CD4-positive, alpha-beta T cell (primary cell): ENCODE measurements at regions not wholly inside any gene's neighbourhood (a gene's known extent, or its start where the extent isn't known, plus 50 kb on each side); places are given as distances from the start of the nearest gene placed in this dataset.
A peak's percentile ranks its signal among the peaks of the same experiment; 100 is the strongest.

Experiments used
- ATAC-seq: fragments of 200-7000 bp; cut with Tn5 transposase; one replicate; pipeline ENCODE4 v1.10.0; 2022; ENCODE audit warnings: mild to moderate bottlenecking; ENCODE audit not compliant: poor library complexity
- CTCF ChIA-PET: fragments of 350-600 bp; sonication (Branson Sonifier 250); formaldehyde crosslinking; loops from one replicate; lab custom pipeline; 2021; ENCODE audit warnings: antibody characterized with exemption, inconsistent platforms; lab: Charles Lee
- POLR2A ChIA-PET: fragments of 350-600 bp; sonication (Branson Sonifier 250); formaldehyde crosslinking; loops from one replicate; lab custom pipeline; 2021; ENCODE audit warnings: antibody characterized with exemption, inconsistent platforms; lab: Charles Lee
- DNase-seq, 14 experiments: peaks; one replicate each; pipeline ENCODE4 v3.0.0-alpha.2; 2013 to 2020; ENCODE audit warnings: mixed read lengths in 2 of 14
- H3K27ac ChIP-seq, 2 donors: one replicate each; pipeline versions ENCODE4 v1.5.1 to v1.7.0; 2013; ENCODE audit warnings: low read length in 2 of 2, low read depth in 1 of 2, mild to moderate bottlenecking in 1 of 2
- H3K27me3 ChIP-seq, 2 experiments: 1 replicate in 1 of 2; 2 replicates in 1 of 2; pipeline versions ENCODE4 v1.6.1 to v1.7.0; 2013; ENCODE audit warnings: low read length in 2 of 2, control low read depth in 1 of 2, mild to moderate bottlenecking in 1 of 2, moderate library complexity in 1 of 2; ENCODE audit not compliant: insufficient read depth in 2 of 2, control insufficient read depth in 1 of 2
- H3K36me3 ChIP-seq: one replicate; pipeline ENCODE4 v1.6.1; 2013; ENCODE audit warnings: low read length, control low read depth; ENCODE audit not compliant: insufficient read depth
- H3K4me1 ChIP-seq: one replicate; pipeline ENCODE4 v1.6.1; 2013; ENCODE audit warnings: low read length, control low read depth; ENCODE audit not compliant: insufficient read depth
- H3K4me3 ChIP-seq: one replicate; pipeline ENCODE4 v1.5.1; 2013; ENCODE audit warnings: mild to moderate bottlenecking, low read length, moderate library complexity
- H3K9me3 ChIP-seq, 2 experiments: 1 replicate in 1 of 2; 2 replicates in 1 of 2; pipeline versions ENCODE4 v1.6.1 to v1.7.0; 2013; ENCODE audit warnings: low read length in 2 of 2, mild to moderate bottlenecking in 2 of 2, control low read depth in 1 of 2, moderate library complexity in 1 of 2; ENCODE audit not compliant: control insufficient read depth in 1 of 2, insufficient read depth in 1 of 2
- H3K27ac Mint-ChIP-seq: one replicate; pipeline ENCODE4 v1.8.0; 2020; ENCODE audit warnings: mixed read lengths
- H3K27me3 Mint-ChIP-seq: one replicate; pipeline ENCODE4 v1.8.0; 2021; ENCODE audit warnings: mixed read lengths
- H3K36me3 Mint-ChIP-seq: one replicate; pipeline ENCODE4 v1.8.0; 2021; ENCODE audit warnings: low read depth, mixed read lengths
- H3K4me1 Mint-ChIP-seq: one replicate; pipeline ENCODE4 v1.8.0; 2021; ENCODE audit warnings: low read depth, mixed read lengths
- H3K4me3 Mint-ChIP-seq: one replicate; pipeline ENCODE4 v1.8.0; 2020; ENCODE audit warnings: mild to moderate bottlenecking, mixed read lengths
- H3K9me3 Mint-ChIP-seq: one replicate; pipeline ENCODE4 v1.8.0; 2020; ENCODE audit warnings: mixed read lengths
- CTCF ChIP-seq: fragments of 200-600 bp; IDR thresholded peaks from one replicate; pipeline ENCODE4 v1.8.0; 2022; ENCODE audit warnings: antibody characterized with exemption, mild to moderate bottlenecking
- intact Hi-C, 2 experiments: fragments of 100-400 bp; cut with DNase I in 1 of 2; cut with micrococcal nuclease in 1 of 2; formaldehyde crosslinking; loops; one replicate each; pipeline versions ENCODE4 v1.15.1 to v1.9.0; 2023 to 2025; cut with DNase I, micrococcal nuclease

GRCh38 chr12:11577658-11578260 is 71.7 kb upstream of the ETV6 start:
- ChIA-PET POLR2A (no interaction called here), CTCF (interaction anchor here (0.7 to 6.3 kb wide), 2 partner anchors 192 to 455 kb away, joined by 3 to 42 read pairs; no protein-coding TSS in a partner anchor)
- ATAC-seq: no peak
- H3K4me3 Mint-ChIP-seq: no peak overlapping the region
- H3K36me3 Mint-ChIP-seq: no peaks in the 10 kb centered on the region
- no peak overlapping the region for H3K27ac Mint-ChIP-seq
- H3K4me1 Mint-ChIP-seq: no peaks in the 10 kb centered on the region
- no peaks in the 10 kb centered on the region for H3K9me3 Mint-ChIP-seq
- H3K27me3 ChIP-seq: no peaks in the 10 kb centered on the region
- no peak overlapping the region for H3K4me3 ChIP-seq
- H3K27ac ChIP-seq: no peak overlapping the region
- TF ChIP-seq CTCF: no peak
- peaks cover 3% of the 10 kb centered on the region for H3K4me1 ChIP-seq
- H3K36me3 ChIP-seq: no peaks in the 10 kb centered on the region
- H3K9me3 ChIP-seq: no peaks in the 10 kb centered on the region
- H3K27me3 Mint-ChIP-seq: no peaks in the 10 kb centered on the region
- intact Hi-C loops: no loop called here
- DNase-seq: no peak

- no peaks in the 10 kb centered on the region for H3K36me3 ChIP-seq
- H3K36me3 Mint-ChIP-seq: no peaks in the 10 kb centered on the region
- no peak for ATAC-seq
- no peaks in the 10 kb centered on the region for H3K27me3 ChIP-seq
- H3K27ac Mint-ChIP-seq: no peak overlapping the region
- DNase-seq: no peak
- no peaks in the 10 kb centered on the region for H3K9me3 Mint-ChIP-seq
- TF ChIP-seq CTCF: no peak
- H3K4me1 Mint-ChIP-seq: no peaks in the 10 kb centered on the region
- H3K27me3 Mint-ChIP-seq: no peaks in the 10 kb centered on the region
- ChIA-PET POLR2A (interaction anchor here (4.2 kb wide), 1 partner anchor 455 kb away, joined by 22 read pairs; no protein-coding TSS in a partner anchor), CTCF (interaction anchor here (0.7 to 6.3 kb wide), 2 partner anchors 191 to 455 kb away, joined by 3 to 42 read pairs; no protein-coding TSS in a partner anchor)
- intact Hi-C loops: no loop called here
- no peak overlapping the region for H3K27ac ChIP-seq
- no peak overlapping the region for H3K4me3 Mint-ChIP-seq
- no peaks in the 10 kb centered on the region for H3K9me3 ChIP-seq
- no peak overlapping the region for H3K4me3 ChIP-seq
- H3K4me1 ChIP-seq: peaks cover 3% of the 10 kb centered on the region
These were observed 70.9 kb upstream of the ETV6 start for GRCh38 chr12:11578461-11578993.

- intact Hi-C loops: loop anchor here (2.0 to 5.0 kb wide), 2 partner anchors 232 to 747 kb away; no protein-coding TSS in a partner anchor
- Mint-ChIP-seq H3K27me3 (no peaks in the 10 kb centered on the region), H3K36me3 (no peaks in the 10 kb centered on the region), H3K9me3 (no peaks in the 10 kb centered on the region), H3K4me1 (no peaks in the 10 kb centered on the region), H3K4me3 (no peak overlapping the region), H3K27ac (no peak overlapping the region)
- no peak for ATAC-seq
- DNase-seq: peak in 2 of 14 experiments; percentile 20 to 30
- Histone ChIP-seq H3K4me3 (no peak overlapping the region), H3K27me3 (no peaks in the 10 kb centered on the region), H3K4me1 (peaks cover 3% of the 10 kb centered on the region), H3K27ac (no peak overlapping the region), H3K9me3 (no peaks in the 10 kb centered on the region), H3K36me3 (no peaks in the 10 kb centered on the region)
- TF ChIP-seq CTCF: no peak
- ChIA-PET POLR2A (interaction anchor here (2.8 to 4.2 kb wide), 2 partner anchors 34 to 453 kb away, joined by 9 to 22 read pairs; no protein-coding TSS in a partner anchor), CTCF (interaction anchor here (6.3 kb wide), 1 partner anchor 453 kb away, joined by 42 read pairs; no protein-coding TSS in a partner anchor)
These were observed 69.2 kb upstream of the ETV6 start for GRCh38 chr12:11580125-11580751.
